Panc1 (cell line): ENCODE measurements at regions not wholly inside any gene's neighbourhood (a gene's known extent, or its start where the extent isn't known, plus 50 kb on each side); places are given as distances from the start of the nearest gene placed in this dataset.

Experiments used
- ATAC-seq: fragments of 200-7000 bp; cut with Tn5 transposase; 2 replicates; pipeline ENCODE4 v1.9.1; 2020; ENCODE audit warnings: mild to moderate bottlenecking, moderate library complexity
- BruUV-seq: library from RNA; stranded (reverse); fragments of 400-500 nt; replicated peaks from 2 replicates; lab custom pipeline; 2021; lab: Mats Ljungman, UMichigan
- CTCF ChIA-PET: fragments of 300-600 bp; sonication (Branson Sonifier 250); formaldehyde crosslinking; loops from one replicate; lab custom pipeline; 2022; ENCODE audit warnings: antibody characterized with exemption; lab: Charles Lee
- POLR2A ChIA-PET: fragments of 300-600 bp; sonication (Branson Sonifier 250); formaldehyde crosslinking; loops from one replicate; lab custom pipeline; 2022; ENCODE audit warnings: antibody characterized with exemption; lab: Charles Lee
- DNase-seq: peaks from one replicate; pipeline ENCODE4 v3.0.0-alpha.2; 2010; ENCODE audit warnings: low read depth, low spot score
- H3K27ac ChIP-seq: 2 replicates; pipeline ENCODE4 v1.5.1; 2011; ENCODE audit warnings: mild to moderate bottlenecking, low read length, inconsistent platforms
- H3K27me3 ChIP-seq: fragments of 200-500 bp; sonication (Bioruptor generic); 2 replicates; pipeline ENCODE4 v1.6.0; 2014; ENCODE audit warnings: low read length, inconsistent platforms; ENCODE audit not compliant: control insufficient read depth, insufficient read depth
- H3K36me3 ChIP-seq: fragments of 200-500 bp; sonication (Bioruptor generic); 2 replicates; pipeline ENCODE4 v1.5.1; 2014; ENCODE audit warnings: inconsistent platforms, mild to moderate bottlenecking, low read length, moderate library complexity; ENCODE audit not compliant: control insufficient read depth, insufficient read depth
- H3K4me1 ChIP-seq: 2 replicates; pipeline ENCODE4 v1.5.1; 2011; ENCODE audit warnings: inconsistent platforms, mild to moderate bottlenecking, low read length, moderate library complexity; ENCODE audit not compliant: control insufficient read depth, insufficient read depth
- H3K4me3 ChIP-seq, 2 experiments: 2 replicates each; pipeline ENCODE4 v1.5.1; 2011 to 2012; ENCODE audit warnings: low read depth in 2 of 2, low read length in 2 of 2, mild to moderate bottlenecking in 2 of 2, inconsistent platforms in 1 of 2, moderate library complexity in 1 of 2
- H3K9me3 ChIP-seq: fragments of 200-500 bp; sonication (Bioruptor generic); 2 replicates; pipeline ENCODE4 v1.5.1; 2014; ENCODE audit warnings: low read depth, mild to moderate bottlenecking, inconsistent platforms, low read length, moderate library complexity; ENCODE audit not compliant: control insufficient read depth, insufficient read depth
- CTCF ChIP-seq: fragments of 450-650 bp; IDR thresholded peaks from 2 replicates; pipeline ENCODE4 v1.5.1; 2017; ENCODE audit warnings: mild to moderate bottlenecking
- POLR2AphosphoS5 ChIP-seq: IDR thresholded peaks from 2 replicates; pipeline ENCODE4 v1.6.1; 2012; ENCODE audit warnings: mild to moderate bottlenecking, low read depth, low read length, moderate library complexity
- SIN3A ChIP-seq: IDR thresholded peaks from 2 replicates; pipeline ENCODE4 v1.6.1; 2012; ENCODE audit warnings: low read depth, mild to moderate bottlenecking, low read length, moderate library complexity, borderline replicate concordance; ENCODE audit not compliant: insufficient read depth
- TCF7L2 ChIP-seq: IDR thresholded peaks from 2 replicates; pipeline ENCODE4 v1.6.1; 2011; ENCODE audit warnings: mild to moderate bottlenecking, low read depth, low read length, inconsistent platforms
- in situ Hi-C: cut with HindIII; loops from 2 replicates; pipeline ENCODE4 v1.10.0; 2016; ENCODE audit warnings: low sequenced_read_pairs, low pct_unique_long_range_greater_than_20kb
- intact Hi-C: fragments of 100-400 bp; cut with micrococcal nuclease; formaldehyde crosslinking; loops from one replicate; pipeline ENCODE4 v1.10.0; 2022; ENCODE audit not compliant: unreplicated experiment
- TF ChIP-seq, protein P1 (sequence below), 2 experiments: IDR thresholded peaks; 2 replicates each; pipeline ENCODE4 v1.6.1; 2011 to 2012; ENCODE audit warnings: low read depth in 2 of 2, control low read depth in 1 of 2, low read length in 1 of 2, mild to moderate bottlenecking in 1 of 2, moderate library complexity in 1 of 2; ENCODE audit not compliant: insufficient read depth in 1 of 2

GRCh38 chr2:198901894-198902293, 555.8 kb downstream of the SATB2 start:
- in situ Hi-C loops, result no loop called here
- Histone ChIP-seq H3K36me3 (no peaks in the 10 kb centered on the region), H3K9me3 (no peaks in the 10 kb centered on the region), H3K27ac (no peak overlapping the region), H3K27me3 (no peaks in the 10 kb centered on the region), H3K4me3 (no peak overlapping the region), H3K4me1 (no peaks in the 10 kb centered on the region)
- DNase-seq, result no peak
- ATAC-seq, result no peak
- no TSS peak for BruUV-seq
- CTCF ChIA-PET, result no interaction called here
- POLR2A ChIA-PET, result no interaction called here
- intact Hi-C loops, result no loop called here
- TF ChIP-seq, protein P1, sequence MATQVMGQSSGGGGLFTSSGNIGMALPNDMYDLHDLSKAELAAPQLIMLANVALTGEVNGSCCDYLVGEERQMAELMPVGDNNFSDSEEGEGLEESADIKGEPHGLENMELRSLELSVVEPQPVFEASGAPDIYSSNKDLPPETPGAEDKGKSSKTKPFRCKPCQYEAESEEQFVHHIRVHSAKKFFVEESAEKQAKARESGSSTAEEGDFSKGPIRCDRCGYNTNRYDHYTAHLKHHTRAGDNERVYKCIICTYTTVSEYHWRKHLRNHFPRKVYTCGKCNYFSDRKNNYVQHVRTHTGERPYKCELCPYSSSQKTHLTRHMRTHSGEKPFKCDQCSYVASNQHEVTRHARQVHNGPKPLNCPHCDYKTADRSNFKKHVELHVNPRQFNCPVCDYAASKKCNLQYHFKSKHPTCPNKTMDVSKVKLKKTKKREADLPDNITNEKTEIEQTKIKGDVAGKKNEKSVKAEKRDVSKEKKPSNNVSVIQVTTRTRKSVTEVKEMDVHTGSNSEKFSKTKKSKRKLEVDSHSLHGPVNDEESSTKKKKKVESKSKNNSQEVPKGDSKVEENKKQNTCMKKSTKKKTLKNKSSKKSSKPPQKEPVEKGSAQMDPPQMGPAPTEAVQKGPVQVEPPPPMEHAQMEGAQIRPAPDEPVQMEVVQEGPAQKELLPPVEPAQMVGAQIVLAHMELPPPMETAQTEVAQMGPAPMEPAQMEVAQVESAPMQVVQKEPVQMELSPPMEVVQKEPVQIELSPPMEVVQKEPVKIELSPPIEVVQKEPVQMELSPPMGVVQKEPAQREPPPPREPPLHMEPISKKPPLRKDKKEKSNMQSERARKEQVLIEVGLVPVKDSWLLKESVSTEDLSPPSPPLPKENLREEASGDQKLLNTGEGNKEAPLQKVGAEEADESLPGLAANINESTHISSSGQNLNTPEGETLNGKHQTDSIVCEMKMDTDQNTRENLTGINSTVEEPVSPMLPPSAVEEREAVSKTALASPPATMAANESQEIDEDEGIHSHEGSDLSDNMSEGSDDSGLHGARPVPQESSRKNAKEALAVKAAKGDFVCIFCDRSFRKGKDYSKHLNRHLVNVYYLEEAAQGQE (IDR thresholded peaks at IDR 0.05; ENCODE audit: insufficient read depth in 1 of 2, low read depth in 2 of 2, low read length in 1 of 2), result no peak
- no peak for TF ChIP-seq POLR2AphosphoS5
- no peak for TF ChIP-seq TCF7L2
- no peak for TF ChIP-seq CTCF
- TF ChIP-seq SIN3A, result no peak

- TF ChIP-seq SIN3A (no peak), TCF7L2 (no peak), CTCF (no peak), POLR2AphosphoS5 (no peak)
- TF ChIP-seq, protein P1 (IDR thresholded peaks at IDR 0.05; ENCODE audit: insufficient read depth in 1 of 2, low read depth in 2 of 2, low read length in 1 of 2), result no peak
- Histone ChIP-seq H3K9me3 (no peaks in the 10 kb centered on the region), H3K36me3 (no peaks in the 10 kb centered on the region), H3K4me3 (no peak overlapping the region), H3K4me1 (no peaks in the 10 kb centered on the region), H3K27ac (no peak overlapping the region), H3K27me3 (no peaks in the 10 kb centered on the region)
- intact Hi-C loops (no loop called here), in situ Hi-C loops (no loop called here)
- ChIA-PET CTCF (no interaction called here), POLR2A (no interaction called here)
- DNase-seq, result no peak
- no TSS peak for BruUV-seq
- no peak for ATAC-seq
Measured at GRCh38 chr2:198900141-198900540, 557.6 kb downstream of the SATB2 start.
